SK-N-SH treated with all-trans-retinoic acid at 6 μM for 48 hours (cell line): ENCODE measurements at regions not wholly inside any gene's neighbourhood (a gene's known extent, or its start where the extent isn't known, plus 50 kb on each side); places are given as distances from the start of the nearest gene placed in this dataset.

Source experiments
- ARNTL ChIP-seq: fragments of 450-650 bp; formaldehyde crosslinking; IDR thresholded peaks from 2 replicates; pipeline ENCODE4 v1.5.0; 2020; ENCODE audit warnings: low read depth, mild to moderate bottlenecking, moderate library complexity, borderline replicate concordance
- CSDC2 ChIP-seq: fragments of 250-450 bp; sonication (Bioruptor Pico); IDR thresholded peaks from 2 replicates; pipeline ENCODE4 v1.5.0; 2020; ENCODE audit warnings: mild to moderate bottlenecking, moderate library complexity
- ESRRG ChIP-seq: fragments of 250-450 bp; sonication (Bioruptor Pico); IDR thresholded peaks from 2 replicates; pipeline ENCODE4 v1.6.1; 2021; ENCODE audit warnings: mild to moderate bottlenecking
- OSR1 ChIP-seq: fragments of 250-450 bp; sonication (Bioruptor Pico); IDR thresholded peaks from 2 replicates; pipeline ENCODE4 v1.8.0; 2022; ENCODE audit warnings: moderate library complexity, mild to moderate bottlenecking, inconsistent platforms
- PPARA ChIP-seq: fragments of 250-450 bp; sonication (Bioruptor Pico); IDR thresholded peaks from 2 replicates; pipeline ENCODE4 v1.5.0; 2020; ENCODE audit warnings: mild to moderate bottlenecking, borderline replicate concordance
- RARB ChIP-seq: fragments of 250-450 bp; sonication (Bioruptor Pico); IDR thresholded peaks from 2 replicates; pipeline ENCODE4 v1.8.0; 2021; ENCODE audit warnings: mild to moderate bottlenecking, moderate library complexity
- ZC3H10 ChIP-seq: fragments of 250-450 bp; sonication (Bioruptor Pico); IDR thresholded peaks from 2 replicates; pipeline ENCODE4 v1.5.1; 2021; ENCODE audit warnings: mild to moderate bottlenecking, moderate library complexity
- ZFP3 ChIP-seq: fragments of 250-450 bp; sonication (Bioruptor Pico); IDR thresholded peaks from 2 replicates; pipeline ENCODE4 v1.5.0; 2020; ENCODE audit warnings: mild to moderate bottlenecking, moderate library complexity
- ZNF565 ChIP-seq: fragments of 450-650 bp; formaldehyde crosslinking; conservative IDR thresholded peaks from 2 replicates; pipeline ENCODE4 v1.5.0; 2020; ENCODE audit warnings: low read depth, mild to moderate bottlenecking, moderate library complexity
- ZNF8 ChIP-seq: fragments of 450-650 bp; formaldehyde crosslinking; IDR thresholded peaks from 2 replicates; pipeline ENCODE4 v1.5.0; 2020; ENCODE audit warnings: mild to moderate bottlenecking, moderate library complexity
- TF ChIP-seq, protein P1 (sequence below): fragments of 250-450 bp; sonication (Bioruptor Pico); IDR thresholded peaks from 2 replicates; pipeline ENCODE4 v1.8.0; 2020; ENCODE audit warnings: mild to moderate bottlenecking, moderate library complexity, borderline replicate concordance
- TF ChIP-seq, protein P2 (sequence below): fragments of 250-450 bp; sonication (Bioruptor Pico); IDR thresholded peaks from 2 replicates; pipeline ENCODE4 v1.5.1; 2020; ENCODE audit warnings: low read depth, mild to moderate bottlenecking, moderate library complexity
- TF ChIP-seq, protein P3 (sequence below): fragments of 250-450 bp; sonication (Bioruptor Pico); IDR thresholded peaks from 2 replicates; pipeline ENCODE4 v1.5.0; 2020; ENCODE audit warnings: mild to moderate bottlenecking, moderate library complexity
- TF ChIP-seq, protein P4 (sequence below): fragments of 250-450 bp; sonication (Bioruptor Pico); IDR thresholded peaks from 2 replicates; pipeline ENCODE4 v1.5.1; 2021; ENCODE audit warnings: mild to moderate bottlenecking, moderate library complexity

DNA sequence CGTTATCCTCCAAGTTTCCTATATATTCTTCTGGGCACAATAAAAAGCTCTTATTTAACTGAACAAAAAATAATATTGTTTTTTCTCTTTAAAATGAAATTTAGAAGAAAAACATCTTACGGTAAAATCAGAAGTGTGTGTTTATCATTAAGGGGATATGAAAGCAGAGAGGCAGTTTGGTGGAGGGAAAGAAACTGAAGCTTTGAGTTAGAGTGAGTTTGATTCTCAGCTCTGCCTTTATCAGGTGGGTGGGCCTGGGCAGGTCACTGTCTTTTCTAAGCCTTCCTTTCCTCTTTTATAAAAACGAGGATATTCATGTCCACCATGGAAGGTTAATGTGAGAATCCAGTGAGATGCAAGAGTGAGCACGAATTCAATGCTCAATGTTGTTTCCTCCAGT lies 379.8 kb upstream of the CNR1 start:
- TF ChIP-seq ZNF8 (CRISPR knock-in tag) (no peak), PPARA (CRISPR knock-in tag) (no peak), ARNTL (CRISPR knock-in tag) (no peak), RARB (CRISPR knock-in tag) (no peak), CSDC2 (CRISPR knock-in tag) (no peak), ZFP3 (no peak), ZNF565 (CRISPR knock-in tag) (no peak), ESRRG (CRISPR knock-in tag) (no peak), ZC3H10 (CRISPR knock-in tag) (no peak), OSR1 (CRISPR knock-in tag) (no peak)
- TF ChIP-seq, protein P1, sequence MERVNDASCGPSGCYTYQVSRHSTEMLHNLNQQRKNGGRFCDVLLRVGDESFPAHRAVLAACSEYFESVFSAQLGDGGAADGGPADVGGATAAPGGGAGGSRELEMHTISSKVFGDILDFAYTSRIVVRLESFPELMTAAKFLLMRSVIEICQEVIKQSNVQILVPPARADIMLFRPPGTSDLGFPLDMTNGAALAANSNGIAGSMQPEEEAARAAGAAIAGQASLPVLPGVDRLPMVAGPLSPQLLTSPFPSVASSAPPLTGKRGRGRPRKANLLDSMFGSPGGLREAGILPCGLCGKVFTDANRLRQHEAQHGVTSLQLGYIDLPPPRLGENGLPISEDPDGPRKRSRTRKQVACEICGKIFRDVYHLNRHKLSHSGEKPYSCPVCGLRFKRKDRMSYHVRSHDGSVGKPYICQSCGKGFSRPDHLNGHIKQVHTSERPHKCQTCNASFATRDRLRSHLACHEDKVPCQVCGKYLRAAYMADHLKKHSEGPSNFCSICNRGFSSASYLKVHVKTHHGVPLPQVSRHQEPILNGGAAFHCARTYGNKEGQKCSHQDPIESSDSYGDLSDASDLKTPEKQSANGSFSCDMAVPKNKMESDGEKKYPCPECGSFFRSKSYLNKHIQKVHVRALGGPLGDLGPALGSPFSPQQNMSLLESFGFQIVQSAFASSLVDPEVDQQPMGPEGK: no peak
- TF ChIP-seq, protein P2, sequence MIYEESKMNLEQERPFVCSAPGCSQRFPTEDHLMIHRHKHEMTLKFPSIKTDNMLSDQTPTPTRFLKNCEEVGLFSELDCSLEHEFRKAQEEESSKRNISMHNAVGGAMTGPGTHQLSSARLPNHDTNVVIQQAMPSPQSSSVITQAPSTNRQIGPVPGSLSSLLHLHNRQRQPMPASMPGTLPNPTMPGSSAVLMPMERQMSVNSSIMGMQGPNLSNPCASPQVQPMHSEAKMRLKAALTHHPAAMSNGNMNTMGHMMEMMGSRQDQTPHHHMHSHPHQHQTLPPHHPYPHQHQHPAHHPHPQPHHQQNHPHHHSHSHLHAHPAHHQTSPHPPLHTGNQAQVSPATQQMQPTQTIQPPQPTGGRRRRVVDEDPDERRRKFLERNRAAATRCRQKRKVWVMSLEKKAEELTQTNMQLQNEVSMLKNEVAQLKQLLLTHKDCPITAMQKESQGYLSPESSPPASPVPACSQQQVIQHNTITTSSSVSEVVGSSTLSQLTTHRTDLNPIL (CRISPR knock-in tag): no peak
- TF ChIP-seq, protein P3, sequence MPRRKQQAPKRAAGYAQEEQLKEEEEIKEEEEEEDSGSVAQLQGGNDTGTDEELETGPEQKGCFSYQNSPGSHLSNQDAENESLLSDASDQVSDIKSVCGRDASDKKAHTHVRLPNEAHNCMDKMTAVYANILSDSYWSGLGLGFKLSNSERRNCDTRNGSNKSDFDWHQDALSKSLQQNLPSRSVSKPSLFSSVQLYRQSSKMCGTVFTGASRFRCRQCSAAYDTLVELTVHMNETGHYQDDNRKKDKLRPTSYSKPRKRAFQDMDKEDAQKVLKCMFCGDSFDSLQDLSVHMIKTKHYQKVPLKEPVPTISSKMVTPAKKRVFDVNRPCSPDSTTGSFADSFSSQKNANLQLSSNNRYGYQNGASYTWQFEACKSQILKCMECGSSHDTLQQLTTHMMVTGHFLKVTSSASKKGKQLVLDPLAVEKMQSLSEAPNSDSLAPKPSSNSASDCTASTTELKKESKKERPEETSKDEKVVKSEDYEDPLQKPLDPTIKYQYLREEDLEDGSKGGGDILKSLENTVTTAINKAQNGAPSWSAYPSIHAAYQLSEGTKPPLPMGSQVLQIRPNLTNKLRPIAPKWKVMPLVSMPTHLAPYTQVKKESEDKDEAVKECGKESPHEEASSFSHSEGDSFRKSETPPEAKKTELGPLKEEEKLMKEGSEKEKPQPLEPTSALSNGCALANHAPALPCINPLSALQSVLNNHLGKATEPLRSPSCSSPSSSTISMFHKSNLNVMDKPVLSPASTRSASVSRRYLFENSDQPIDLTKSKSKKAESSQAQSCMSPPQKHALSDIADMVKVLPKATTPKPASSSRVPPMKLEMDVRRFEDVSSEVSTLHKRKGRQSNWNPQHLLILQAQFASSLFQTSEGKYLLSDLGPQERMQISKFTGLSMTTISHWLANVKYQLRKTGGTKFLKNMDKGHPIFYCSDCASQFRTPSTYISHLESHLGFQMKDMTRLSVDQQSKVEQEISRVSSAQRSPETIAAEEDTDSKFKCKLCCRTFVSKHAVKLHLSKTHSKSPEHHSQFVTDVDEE (CRISPR knock-in tag): no peak
- TF ChIP-seq, protein P4, sequence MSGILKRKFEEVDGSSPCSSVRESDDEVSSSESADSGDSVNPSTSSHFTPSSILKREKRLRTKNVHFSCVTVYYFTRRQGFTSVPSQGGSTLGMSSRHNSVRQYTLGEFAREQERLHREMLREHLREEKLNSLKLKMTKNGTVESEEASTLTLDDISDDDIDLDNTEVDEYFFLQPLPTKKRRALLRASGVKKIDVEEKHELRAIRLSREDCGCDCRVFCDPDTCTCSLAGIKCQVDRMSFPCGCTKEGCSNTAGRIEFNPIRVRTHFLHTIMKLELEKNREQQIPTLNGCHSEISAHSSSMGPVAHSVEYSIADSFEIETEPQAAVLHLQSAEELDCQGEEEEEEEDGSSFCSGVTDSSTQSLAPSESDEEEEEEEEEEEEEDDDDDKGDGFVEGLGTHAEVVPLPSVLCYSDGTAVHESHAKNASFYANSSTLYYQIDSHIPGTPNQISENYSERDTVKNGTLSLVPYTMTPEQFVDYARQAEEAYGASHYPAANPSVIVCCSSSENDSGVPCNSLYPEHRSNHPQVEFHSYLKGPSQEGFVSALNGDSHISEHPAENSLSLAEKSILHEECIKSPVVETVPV (CRISPR knock-in tag): no peak
